SK-N-SH (cell line): ENCODE measurements at regions not wholly inside any gene's neighbourhood (a gene's known extent, or its start where the extent isn't known, plus 50 kb on each side); places are given as distances from the start of the nearest gene placed in this dataset.
A peak's percentile ranks its signal among the peaks of the same experiment; 100 is the strongest.

Source experiments
- CTCF ChIA-PET: fragments of 300-600, 350-600 bp; formaldehyde crosslinking; extraction: SDS; loops from one replicate; lab custom pipeline; 2021; lab: Yijun Ruan, JAX
- POLR2A ChIA-PET: fragments of 350-600 bp; sonication (Branson Sonifier 250); formaldehyde crosslinking; extraction: SDS; loops from one replicate; lab custom pipeline; 2020; ENCODE audit warnings: antibody characterized with exemption, inconsistent platforms; lab: Yijun Ruan, JAX
- DNase-seq: peaks from one replicate; pipeline ENCODE4 v3.0.0; 2012
- H2AFZ ChIP-seq: fragments of 200-600 bp; sonication (generic); 2 replicates; pipeline ENCODE4 v1.8.1; 2016; ENCODE audit warnings: antibody characterized with exemption, mild to moderate bottlenecking, low read depth
- H3F3A ChIP-seq: fragments of 200-600 bp; sonication (generic); replicated peaks from 2 replicates; pipeline ENCODE3; 2016; ENCODE audit warnings: antibody characterized with exemption, mild to moderate bottlenecking; ENCODE audit not compliant: insufficient read depth
- H3K27ac ChIP-seq, 2 experiments: fragments of 200-500 bp in 1 of 2; fragments of 200-600 bp in 1 of 2; sonication (Bioruptor generic) in 1 of 2; sonication (generic), shearing (Covaris generic) in 1 of 2; 2 replicates each; pipeline versions ENCODE4 v1.5.1 to v1.6.1; 2014 to 2016; ENCODE audit warnings: low read depth in 2 of 2, inconsistent platforms in 1 of 2, low read length in 1 of 2, mild to moderate bottlenecking in 1 of 2, mixed read lengths in 1 of 2
- H3K27me3 ChIP-seq: fragments of 200-600 bp; sonication (generic), shearing (Covaris generic); 2 replicates; pipeline ENCODE4 v1.6.1; 2016; ENCODE audit warnings: mixed run types; ENCODE audit not compliant: insufficient read depth
- H3K36me3 ChIP-seq, 2 experiments: fragments of 200-500 bp in 1 of 2; fragments of 200-600 bp in 1 of 2; sonication (Bioruptor generic) in 1 of 2; sonication (generic) in 1 of 2; replicated peaks in 1 of 2; 2 replicates each; pipeline versions ENCODE3 to v1.5.1; 2014 to 2016; ENCODE audit warnings: low read length in 1 of 2, mild to moderate bottlenecking in 1 of 2; ENCODE audit not compliant: insufficient read depth in 2 of 2, control insufficient read depth in 1 of 2
- H3K4me1 ChIP-seq, 2 experiments: fragments of 200-500 bp in 1 of 2; fragments of 200-600 bp in 1 of 2; sonication (Bioruptor generic) in 1 of 2; sonication (generic), shearing (Covaris generic) in 1 of 2; 2 replicates each; pipeline versions ENCODE4 v1.5.1 to v1.6.1; 2014 to 2016; ENCODE audit warnings: low read depth in 1 of 2, low read length in 1 of 2, mixed run types in 1 of 2; ENCODE audit not compliant: insufficient read depth in 2 of 2, control insufficient read depth in 1 of 2
- H3K4me2 ChIP-seq: fragments of 200-600 bp; sonication (generic), shearing (Covaris generic); 2 replicates; pipeline ENCODE4 v1.6.1; 2017; ENCODE audit warnings: mixed run types
- H3K4me3 ChIP-seq, 2 experiments: fragments of 200-500 bp in 1 of 2; fragments of 200-600 bp in 1 of 2; sonication (Bioruptor generic) in 1 of 2; sonication (generic), shearing (Covaris generic) in 1 of 2; 2 replicates each; pipeline versions ENCODE4 v1.5.1 to v1.8.1; 2014 to 2016; ENCODE audit warnings: low read depth in 2 of 2, inconsistent platforms in 1 of 2, low read length in 1 of 2, mild to moderate bottlenecking in 1 of 2, mixed read lengths in 1 of 2, moderate library complexity in 1 of 2
- H3K79me2 ChIP-seq: fragments of 200-600 bp; sonication (generic); 2 replicates; pipeline ENCODE4 v1.8.1; 2017; ENCODE audit warnings: mild to moderate bottlenecking; ENCODE audit not compliant: insufficient read depth
- H3K9ac ChIP-seq: fragments of 200-600 bp; sonication (generic); 2 replicates; pipeline ENCODE4 v1.6.1; 2017; ENCODE audit warnings: mixed run types
- H3K9me2 ChIP-seq: fragments of 200-600 bp; sonication (generic); 2 replicates; pipeline ENCODE4 v1.6.1; 2017; ENCODE audit warnings: mixed run types
- H3K9me3 ChIP-seq: fragments of 200-600 bp; sonication (generic); 2 replicates; pipeline ENCODE4 v1.6.1; 2017; ENCODE audit warnings: mixed run types, mild to moderate bottlenecking, moderate library complexity
- H4K20me1 ChIP-seq: fragments of 200-600 bp; sonication (generic); 2 replicates; pipeline ENCODE4 v1.6.1; 2017; ENCODE audit warnings: mild to moderate bottlenecking, mixed run types; ENCODE audit not compliant: insufficient read depth
- EP300 ChIP-seq, 2 experiments: IDR thresholded peaks; 2 replicates each; pipeline versions ENCODE4 v1.4.0 to v1.6.1; 2012; ENCODE audit warnings: borderline replicate concordance in 1 of 2, low read depth in 1 of 2, low read length in 1 of 2
- EZH2phosphoT487 ChIP-seq: fragments of 200-600 bp; sonication (generic); IDR thresholded peaks from 2 replicates; pipeline ENCODE4 v1.6.1; 2017; ENCODE audit warnings: low read depth, mixed run types, mild to moderate bottlenecking, antibody characterized with exemption, moderate library complexity, borderline replicate concordance
- FOXJ3 ChIP-seq: sonication (generic); formaldehyde crosslinking; IDR thresholded peaks from 2 replicates; pipeline ENCODE4 v1.5.1; 2020; ENCODE audit warnings: mild to moderate bottlenecking, missing genetic modification reagents
- GABPA ChIP-seq: IDR thresholded peaks from 2 replicates; pipeline ENCODE4 v1.4.0; 2012; ENCODE audit warnings: low read depth, mild to moderate bottlenecking
- GATA2 ChIP-seq: sonication (generic); formaldehyde crosslinking; IDR thresholded peaks from 2 replicates; pipeline ENCODE4 v1.5.0; 2020; ENCODE audit warnings: mild to moderate bottlenecking, missing genetic modification reagents
- IRF3 ChIP-seq: fragments of 150-350 bp; IDR thresholded peaks from 2 replicates; pipeline ENCODE4 v1.6.1; 2016; ENCODE audit warnings: mild to moderate bottlenecking, low read depth, low read length
- JUND ChIP-seq: IDR thresholded peaks from 2 replicates; pipeline ENCODE4 v1.4.0; 2012
- MEF2A ChIP-seq: IDR thresholded peaks from 2 replicates; pipeline ENCODE4 v1.4.0; 2012; ENCODE audit warnings: low read depth, borderline replicate concordance
- NFIC ChIP-seq: IDR thresholded peaks from 2 replicates; pipeline ENCODE4 v1.4.0; 2012; ENCODE audit warnings: borderline replicate concordance
- PBX3 ChIP-seq: IDR thresholded peaks from 2 replicates; pipeline ENCODE4; 2012
- POLR2AphosphoS5 ChIP-seq: IDR thresholded peaks from 2 replicates; pipeline ENCODE4 v1.6.1; 2012; ENCODE audit warnings: low read depth, low read length
- RCOR1 ChIP-seq: fragments of 150-350 bp; IDR thresholded peaks from 2 replicates; pipeline ENCODE4 v1.6.1; 2017; ENCODE audit warnings: antibody characterized with exemption, low read length
- REST ChIP-seq: IDR thresholded peaks from 2 replicates; pipeline ENCODE4 v1.6.1; 2012; ENCODE audit warnings: mild to moderate bottlenecking, low read depth, low read length, moderate library complexity
- RFX5 ChIP-seq: IDR thresholded peaks from 2 replicates; pipeline ENCODE4 v1.6.1; 2012; ENCODE audit warnings: mild to moderate bottlenecking, improper control_type of control experiment, low read length
- RXRA ChIP-seq: IDR thresholded peaks from 2 replicates; pipeline ENCODE4 v1.4.0; 2012; ENCODE audit warnings: low read depth, mild to moderate bottlenecking, borderline replicate concordance
- TEAD4 ChIP-seq: IDR thresholded peaks from 2 replicates; pipeline ENCODE4 v1.4.0; 2012; ENCODE audit warnings: mild to moderate bottlenecking, borderline replicate concordance; ENCODE audit not compliant: insufficient read depth
- USF1 ChIP-seq: IDR thresholded peaks from 2 replicates; pipeline ENCODE4 v1.4.0; 2012; ENCODE audit warnings: low read depth, borderline replicate concordance
- USF2 ChIP-seq: fragments of 150-350 bp; IDR thresholded peaks from 2 replicates; pipeline ENCODE4 v1.6.1; 2017; ENCODE audit warnings: antibody characterized with exemption, low read length, low read depth, borderline replicate concordance
- YY1 ChIP-seq: IDR thresholded peaks from 2 replicates; pipeline ENCODE4 v1.4.0; 2012; ENCODE audit warnings: low read depth, mild to moderate bottlenecking
- WGBS: methylation state at CpG from one replicate; pipeline ENCODE4 v1.1.6; 2017; ENCODE audit warnings: low lambda C conversion rate; 5-methylcytosine and 5-hydroxymethylcytosine counted together

GRCh38 chr7:85480666-85481065 is 293.8 kb upstream of the SEMA3D start:
- Histone ChIP-seq H4K20me1 (no peaks in the 10 kb centered on the region), H3K79me2 (no peaks in the 10 kb centered on the region), H3K27ac (peak overlapping the region; percentile 13 to 78; a peak in 3 of 4 replicates), H3K9ac (no peak overlapping the region), H3F3A (peaks cover 16% of the 10 kb centered on the region), H3K36me3 (no peaks in the 10 kb centered on the region), H3K9me3 (no peaks in the 10 kb centered on the region), H2AFZ (no peak overlapping the region), H3K4me1 (peaks cover 16 to 18% of the 10 kb centered on the region in 2 experiments; a peak in 3 of 4 replicates), H3K4me3 (no peak overlapping the region), H3K4me2 (no peak overlapping the region), H3K9me2 (no peaks in the 10 kb centered on the region), H3K27me3 (no peaks in the 10 kb centered on the region)
- CTCF ChIA-PET = interaction anchor here (0.6 to 2.6 kb wide), 5 partner anchors 18 to 349 kb away, joined by 3 to 8 read pairs (median 3); partner anchors contain the start of gene SEMA3D
- WGBS = 69% methylated on average over 1 of the region's 1 CpG
- POLR2A ChIA-PET = no interaction called here
- peak; percentile 1 for DNase-seq
- no peak for TF ChIP-seq POLR2AphosphoS5
- no peak for TF ChIP-seq JUND
- no peak for TF ChIP-seq RCOR1
- no peak for TF ChIP-seq EP300 (IDR thresholded peaks at IDR 0.05; ENCODE audit: borderline replicate concordance in 1 of 2, low read depth in 1 of 2, low read length in 1 of 2)

- POLR2A ChIA-PET = no interaction called here
- Histone ChIP-seq H3K27ac (peak overlapping the region; percentile 13 to 78; a peak in 3 of 4 replicates), H3K4me1 (peaks cover 16 to 18% of the 10 kb centered on the region in 2 experiments; a peak in 3 of 4 replicates), H3K4me2 (no peak overlapping the region; the same call in 1 of the 2 replicates), H3K36me3 (no peaks in the 10 kb centered on the region), H3K9me3 (no peaks in the 10 kb centered on the region), H2AFZ (no peak overlapping the region), H3K9ac (no peak overlapping the region), H3K9me2 (no peaks in the 10 kb centered on the region), H3K4me3 (no peak overlapping the region), H4K20me1 (no peaks in the 10 kb centered on the region), H3K79me2 (no peaks in the 10 kb centered on the region), H3F3A (peaks cover 16% of the 10 kb centered on the region), H3K27me3 (no peaks in the 10 kb centered on the region)
- CTCF ChIA-PET = interaction anchor here (0.6 to 2.6 kb wide), 4 partner anchors 17 to 350 kb away, joined by 3 to 8 read pairs (median 3); partner anchors contain the start of gene SEMA3D
- WGBS = 25% methylated on average over 5 of the region's 5 CpGs
- DNase-seq = peak; percentile 12
- TF ChIP-seq GABPA = no peak
- TF ChIP-seq MEF2A = no peak
- no peak for TF ChIP-seq USF2
- TF ChIP-seq YY1 = no peak
- no peak for TF ChIP-seq IRF3
- TF ChIP-seq RCOR1 = peak; percentile 67; the same call in 1 of the 2 replicates
- peak; percentile 19; the same call in 1 of the 2 replicates for TF ChIP-seq TEAD4
- peak; percentile 22; the same call in 1 of the 2 replicates for TF ChIP-seq NFIC
- TF ChIP-seq RXRA = no peak
- peak; percentile 20; the same call in 1 of the 2 replicates for TF ChIP-seq RFX5
- TF ChIP-seq USF1 = no peak
- no peak for TF ChIP-seq GATA2 (CRISPR knock-in tag)
- TF ChIP-seq REST = no peak
- peak; percentile 3; the same call in 1 of the 2 replicates for TF ChIP-seq PBX3
- TF ChIP-seq FOXJ3 = no peak
- no peak for TF ChIP-seq EZH2phosphoT487
Observed at GRCh38 chr7:85479918-85480643, 293.2 kb upstream of the SEMA3D start.
